Mammary epithelial cell (primary cell): ENCODE measurements at regions not wholly inside any gene's neighbourhood (a gene's known extent, or its start where the extent isn't known, plus 50 kb on each side); places are given as distances from the start of the nearest gene placed in this dataset.
"Not testable (repeated sequence)": the region's sequence is repeated elsewhere in the genome, so short reads cannot be mapped to it uniquely, and the experiment has no call there.

ENCODE experiments used
- EZH2 ChIP-seq: IDR thresholded peaks from 2 replicates; pipeline ENCODE4 v1.6.1; 2012; ENCODE audit warnings: low read length, inconsistent platforms, borderline replicate concordance
- TF ChIP-seq, protein P1 (sequence below), 2 donors: IDR thresholded peaks in 1 of 2; conservative IDR thresholded peaks in 1 of 2; 2 replicates each; pipeline ENCODE4 v1.5.1; 2011 to 2012; ENCODE audit warnings: inconsistent platforms in 2 of 2, low read length in 2 of 2, mild to moderate bottlenecking in 2 of 2, control low read depth in 1 of 2, low read depth in 1 of 2; ENCODE audit not compliant: insufficient read depth in 1 of 2; ENCODE audit errors: extremely low read depth in 1 of 2

GRCh38 chr12:17564630-17565029, 525.4 kb downstream of the RERGL start:
- TF ChIP-seq, protein P1, sequence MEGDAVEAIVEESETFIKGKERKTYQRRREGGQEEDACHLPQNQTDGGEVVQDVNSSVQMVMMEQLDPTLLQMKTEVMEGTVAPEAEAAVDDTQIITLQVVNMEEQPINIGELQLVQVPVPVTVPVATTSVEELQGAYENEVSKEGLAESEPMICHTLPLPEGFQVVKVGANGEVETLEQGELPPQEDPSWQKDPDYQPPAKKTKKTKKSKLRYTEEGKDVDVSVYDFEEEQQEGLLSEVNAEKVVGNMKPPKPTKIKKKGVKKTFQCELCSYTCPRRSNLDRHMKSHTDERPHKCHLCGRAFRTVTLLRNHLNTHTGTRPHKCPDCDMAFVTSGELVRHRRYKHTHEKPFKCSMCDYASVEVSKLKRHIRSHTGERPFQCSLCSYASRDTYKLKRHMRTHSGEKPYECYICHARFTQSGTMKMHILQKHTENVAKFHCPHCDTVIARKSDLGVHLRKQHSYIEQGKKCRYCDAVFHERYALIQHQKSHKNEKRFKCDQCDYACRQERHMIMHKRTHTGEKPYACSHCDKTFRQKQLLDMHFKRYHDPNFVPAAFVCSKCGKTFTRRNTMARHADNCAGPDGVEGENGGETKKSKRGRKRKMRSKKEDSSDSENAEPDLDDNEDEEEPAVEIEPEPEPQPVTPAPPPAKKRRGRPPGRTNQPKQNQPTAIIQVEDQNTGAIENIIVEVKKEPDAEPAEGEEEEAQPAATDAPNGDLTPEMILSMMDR (conservative IDR thresholded peaks at IDR 0.05 in 1 of 2, IDR thresholded peaks at IDR 0.05 in 1 of 2; ENCODE audit: extremely low read depth in 1 of 2, insufficient read depth in 1 of 2, low read depth in 1 of 2, low read length in 2 of 2), result not testable (repeated sequence)
- not testable (repeated sequence) for TF ChIP-seq EZH2
